ENCODE measurements at regions not wholly inside any gene's neighbourhood (a gene's known extent, or its start where the extent isn't known, plus 50 kb on each side); places are given as distances from the start of the nearest gene placed in this dataset.

GRCh38 chr4:16322183-16322582 lies 95.9 kb upstream of the TAPT1 start:
- TF ChIP-seq CTCF (IDR thresholded peaks at IDR 0.05; ENCODE audit: low read depth, low read length, missing control alignments) = no peak
- DNase-seq (ENCODE audit: low read depth) = no peak
- in situ Hi-C loops (cut with HindIII; ENCODE audit: low sequenced_read_pairs) = no loop called here
- no peak overlapping the region for H3K4me3 ChIP-seq (ENCODE audit: low read depth, low read length)

GRCh38 chr4:16315456-16315855 lies 89.2 kb upstream of the TAPT1 start:
- H3K4me3 ChIP-seq (ENCODE audit: low read depth, low read length) = no peak overlapping the region
- no peak for TF ChIP-seq CTCF (IDR thresholded peaks at IDR 0.05; ENCODE audit: low read depth, low read length, missing control alignments)
- in situ Hi-C loops (cut with HindIII; ENCODE audit: low sequenced_read_pairs) = no loop called here
- no peak for DNase-seq (ENCODE audit: low read depth)

GRCh38 chr4:16310606-16311005 lies 84.3 kb upstream of the TAPT1 start:
- no peak for TF ChIP-seq CTCF (IDR thresholded peaks at IDR 0.05; ENCODE audit: low read depth, low read length, missing control alignments)
- in situ Hi-C loops (cut with HindIII; ENCODE audit: low sequenced_read_pairs) = no loop called here
- no peak overlapping the region for H3K4me3 ChIP-seq (ENCODE audit: low read depth, low read length)
- no peak for DNase-seq (ENCODE audit: low read depth)

GRCh38 chr4:16302648-16303047 lies 76.4 kb upstream of the TAPT1 start:
- no peak for TF ChIP-seq CTCF (IDR thresholded peaks at IDR 0.05; ENCODE audit: low read depth, low read length, missing control alignments)
- DNase-seq (ENCODE audit: low read depth) = no peak
- no peak overlapping the region for H3K4me3 ChIP-seq (ENCODE audit: low read depth, low read length)
- in situ Hi-C loops (cut with HindIII; ENCODE audit: low sequenced_read_pairs) = no loop called here

GRCh38 chr4:16297003-16297402 lies 70.7 kb upstream of the TAPT1 start:
- TF ChIP-seq CTCF (IDR thresholded peaks at IDR 0.05; ENCODE audit: low read depth, low read length, missing control alignments) = no peak
- in situ Hi-C loops (cut with HindIII; ENCODE audit: low sequenced_read_pairs) = no loop called here
- no peak for DNase-seq (ENCODE audit: low read depth)
- no peak overlapping the region for H3K4me3 ChIP-seq (ENCODE audit: low read depth, low read length)

- TF ChIP-seq CTCF (IDR thresholded peaks at IDR 0.05; ENCODE audit: low read depth, low read length, missing control alignments) = no peak
- in situ Hi-C loops (cut with HindIII; ENCODE audit: low sequenced_read_pairs) = no loop called here
- no peak overlapping the region for H3K4me3 ChIP-seq (ENCODE audit: low read depth, low read length)
- no peak for DNase-seq (ENCODE audit: low read depth)
These were observed 68.2 kb upstream of the TAPT1 start for GRCh38 chr4:16294455-16294854.
